Neuronal stem cell (in vitro differentiated cells): ENCODE measurements at regions not wholly inside any gene's neighbourhood (a gene's known extent, or its start where the extent isn't known, plus 50 kb on each side); places are given as distances from the start of the nearest gene placed in this dataset.

Experiments
- DNase-seq: peaks from one replicate; pipeline ENCODE4 v3.0.0-alpha.2; 2013; ENCODE audit warnings: low spot score
- H2AFZ ChIP-seq: one replicate; pipeline ENCODE4 v1.6.1; 2013; ENCODE audit warnings: mild to moderate bottlenecking, low read length, inconsistent platforms
- H2AK5ac ChIP-seq: 2 replicates; pipeline ENCODE4 v1.6.1; 2013; ENCODE audit warnings: low read depth, mild to moderate bottlenecking, inconsistent platforms, low read length, moderate library complexity, mixed read lengths
- H2BK120ac ChIP-seq: 2 replicates; pipeline ENCODE4 v1.6.1; 2013; ENCODE audit warnings: low read depth, mild to moderate bottlenecking, inconsistent platforms, low read length, moderate library complexity, mixed read lengths
- H2BK12ac ChIP-seq: one replicate; pipeline ENCODE4 v1.6.1; 2013; ENCODE audit warnings: low read length, inconsistent platforms
- H2BK15ac ChIP-seq: 2 replicates; pipeline ENCODE4 v1.6.1; 2013; ENCODE audit warnings: mild to moderate bottlenecking, low read length, inconsistent platforms, mixed read lengths
- H2BK5ac ChIP-seq: one replicate; pipeline ENCODE4 v1.6.1; 2013; ENCODE audit warnings: inconsistent platforms, mild to moderate bottlenecking, low read length, moderate library complexity
- H3K14ac ChIP-seq: one replicate; pipeline ENCODE4 v1.6.1; 2013; ENCODE audit warnings: low read length, inconsistent platforms
- H3K18ac ChIP-seq: 2 replicates; pipeline ENCODE4 v1.6.1; 2013; ENCODE audit warnings: low read length, inconsistent platforms
- H3K23ac ChIP-seq: 2 replicates; pipeline ENCODE4 v1.6.1; 2013; ENCODE audit warnings: low read depth, mild to moderate bottlenecking, mixed read lengths, low read length, inconsistent platforms; ENCODE audit not compliant: poor library complexity
- H3K27ac ChIP-seq: replicated peaks from 3 replicates; pipeline ENCODE4 v1.5.1; 2013; ENCODE audit warnings: low read length, inconsistent platforms
- H3K27me3 ChIP-seq, 3 experiments: 2 replicates each; pipeline ENCODE4 v1.6.1; 2013; ENCODE audit warnings: low read length in 3 of 3, mild to moderate bottlenecking in 2 of 3, inconsistent platforms in 1 of 3, low read depth in 1 of 3, mixed read lengths in 1 of 3, moderate library complexity in 1 of 3; ENCODE audit not compliant: control insufficient read depth in 3 of 3, insufficient read depth in 3 of 3
- H3K36me3 ChIP-seq, 2 donors: replicated peaks in 1 of 2; 2 replicates each; pipeline ENCODE4 v1.6.1; 2013; ENCODE audit warnings: low read length in 2 of 2; ENCODE audit not compliant: control insufficient read depth in 2 of 2, insufficient read depth in 2 of 2
- H3K4ac ChIP-seq: 2 replicates; pipeline ENCODE4 v1.6.1; 2013; ENCODE audit warnings: inconsistent platforms, mild to moderate bottlenecking, low read length, moderate library complexity
- H3K4me1 ChIP-seq, 2 donors: 1 replicate in 1 of 2; 2 replicates in 1 of 2; pipeline ENCODE4 v1.6.1; 2013; ENCODE audit warnings: low read length in 2 of 2, low read depth in 1 of 2; ENCODE audit not compliant: control insufficient read depth in 2 of 2, insufficient read depth in 1 of 2
- H3K4me2 ChIP-seq: one replicate; pipeline ENCODE4 v1.6.1; 2013; ENCODE audit warnings: mild to moderate bottlenecking, low read length, inconsistent platforms; ENCODE audit not compliant: insufficient read depth, poor library complexity, severe bottlenecking
- H3K4me3 ChIP-seq, 2 donors: 2 replicates each; pipeline ENCODE4 v1.5.1; 2013; ENCODE audit warnings: low read length in 2 of 2, mild to moderate bottlenecking in 2 of 2, inconsistent platforms in 1 of 2, moderate library complexity in 1 of 2
- H3K79me1 ChIP-seq: one replicate; pipeline ENCODE4 v1.6.1; 2013; ENCODE audit warnings: low read depth, mild to moderate bottlenecking, inconsistent platforms, low read length, moderate library complexity
- H3K9ac ChIP-seq: one replicate; pipeline ENCODE4 v1.6.1; 2013; ENCODE audit warnings: mild to moderate bottlenecking, low read depth, low read length, inconsistent platforms; ENCODE audit not compliant: poor library complexity
- H3K9me3 ChIP-seq, 2 donors: replicated peaks in 1 of 2; 2 replicates each; pipeline versions ENCODE3 to v1.6.1; 2013; ENCODE audit warnings: low read length in 2 of 2, mild to moderate bottlenecking in 2 of 2, inconsistent platforms in 1 of 2, low read depth in 1 of 2, mixed read lengths in 1 of 2, moderate library complexity in 1 of 2; ENCODE audit not compliant: control insufficient read depth in 2 of 2, insufficient read depth in 1 of 2
- H4K8ac ChIP-seq: one replicate; pipeline ENCODE4 v1.6.1; 2013; ENCODE audit warnings: low read depth, mild to moderate bottlenecking, inconsistent platforms, low read length, moderate library complexity
- H4K91ac ChIP-seq: one replicate; pipeline ENCODE4 v1.6.1; 2013; ENCODE audit warnings: low read length, low read depth, mild to moderate bottlenecking, inconsistent platforms; ENCODE audit not compliant: poor library complexity
- WGBS, 2 donors: extraction: QIAGEN DNeasy Blood & Tissue Kit; methylation state at CpG; one replicate each; pipeline ENCODE4 v1.1.7; 2013; ENCODE audit warnings: missing lambda C conversion rate in 2 of 2, mixed read lengths in 1 of 2; ENCODE audit not compliant: insufficient read length in 2 of 2, insufficient replicate concordance in 1 of 2; ENCODE audit errors: extremely low coverage in 2 of 2; 5-methylcytosine and 5-hydroxymethylcytosine counted together

- Histone ChIP-seq H2AFZ (no peak overlapping the region), H3K4me1 (no peaks in the 10 kb centered on the region), H3K27me3 (no peaks in the 10 kb centered on the region), H2BK120ac (no peak overlapping the region), H3K27ac (no peak overlapping the region), H3K9ac (no peak overlapping the region), H2AK5ac (no peak overlapping the region), H4K91ac (no peak overlapping the region), H3K79me1 (peaks cover 2% of the 10 kb centered on the region), H3K23ac (no peak overlapping the region), H3K18ac (no peak overlapping the region), H2BK15ac (no peak overlapping the region), H3K4ac (no peak overlapping the region), H3K9me3 (no peaks in the 10 kb centered on the region), H4K8ac (no peak overlapping the region), H3K14ac (no peak overlapping the region), H3K4me3 (no peak overlapping the region), H2BK12ac (no peak overlapping the region), H2BK5ac (no peak overlapping the region), H3K36me3 (no peaks in the 10 kb centered on the region), H3K4me2 (no peak overlapping the region)
- WGBS, 2 donors, result no CpG with 5 or more reads among the region's 3 CpGs
- no peak for DNase-seq
Measured at GRCh38 chr17:68170246-68170645, 77.6 kb upstream of the AMZ2 start.

- no peaks in the 10 kb centered on the region for H3K36me3 ChIP-seq
- H2BK120ac ChIP-seq, result no peak overlapping the region
- peak overlapping the region; percentile 8 for H2AFZ ChIP-seq
- H3K23ac ChIP-seq, result no peak overlapping the region
- H2BK15ac ChIP-seq, result no peak overlapping the region
- no peak overlapping the region for H3K27ac ChIP-seq
- no peak overlapping the region for H3K9ac ChIP-seq
- peaks cover 0 to 2% of the 10 kb centered on the region in 2 donors for H3K9me3 ChIP-seq
- no peaks in the 10 kb centered on the region for H3K4me1 ChIP-seq
- H2BK12ac ChIP-seq, result no peak overlapping the region
- H3K27me3 ChIP-seq, result no peaks in the 10 kb centered on the region
- peak; percentile 65 for DNase-seq
- no peak overlapping the region for H3K14ac ChIP-seq
- no peak overlapping the region for H2AK5ac ChIP-seq
- WGBS, 2 donors, result no CpG with 5 or more reads among the region's 13 CpGs
- H3K4me2 ChIP-seq, result no peak overlapping the region
- no peak overlapping the region for H2BK5ac ChIP-seq
- no peak overlapping the region for H3K4ac ChIP-seq
- no peak overlapping the region for H4K91ac ChIP-seq
- no peak overlapping the region for H3K18ac ChIP-seq
- peaks cover 2% of the 10 kb centered on the region for H3K79me1 ChIP-seq
- no peak overlapping the region for H4K8ac ChIP-seq
- no peak overlapping the region for H3K4me3 ChIP-seq
Measured at GRCh38 chr17:68172461-68172954, 75.3 kb upstream of the AMZ2 start.

- H2BK15ac ChIP-seq, result no peak overlapping the region
- H3K23ac ChIP-seq, result no peak overlapping the region
- no peak overlapping the region for H3K27ac ChIP-seq
- peaks cover 2% of the 10 kb centered on the region for H3K79me1 ChIP-seq
- H2AFZ ChIP-seq, result no peak overlapping the region
- H3K4me3 ChIP-seq, result no peak overlapping the region
- no peak for DNase-seq
- peaks cover 0 to 2% of the 10 kb centered on the region in 2 donors for H3K9me3 ChIP-seq
- H2BK12ac ChIP-seq, result no peak overlapping the region
- H3K4me2 ChIP-seq, result no peak overlapping the region
- H3K14ac ChIP-seq, result no peak overlapping the region
- no peaks in the 10 kb centered on the region for H3K36me3 ChIP-seq
- no peak overlapping the region for H2BK120ac ChIP-seq
- H3K27me3 ChIP-seq, result no peaks in the 10 kb centered on the region
- H4K8ac ChIP-seq, result no peak overlapping the region
- WGBS, 2 donors, result no CpG with 5 or more reads among the region's 2 CpGs
- no peak overlapping the region for H3K18ac ChIP-seq
- no peaks in the 10 kb centered on the region for H3K4me1 ChIP-seq
- H4K91ac ChIP-seq, result no peak overlapping the region
- no peak overlapping the region for H3K4ac ChIP-seq
- H2BK5ac ChIP-seq, result no peak overlapping the region
- H3K9ac ChIP-seq, result no peak overlapping the region
- H2AK5ac ChIP-seq, result no peak overlapping the region
Measured at GRCh38 chr17:68175416-68175815, 72.4 kb upstream of the AMZ2 start.

- H3K4me2 ChIP-seq, result no peak overlapping the region
- H3K27me3 ChIP-seq, result no peaks in the 10 kb centered on the region
- H4K91ac ChIP-seq, result no peak overlapping the region
- H3K4me3 ChIP-seq, result no peak overlapping the region
- no peak overlapping the region for H3K4ac ChIP-seq
- peak overlapping the region; percentile 7 for H2BK120ac ChIP-seq
- H2BK15ac ChIP-seq, result no peak overlapping the region
- H3K27ac ChIP-seq, result no peak overlapping the region
- H2AK5ac ChIP-seq, result peak overlapping the region; percentile 42
- H3K79me1 ChIP-seq, result peaks cover 2% of the 10 kb centered on the region
- DNase-seq, result no peak
- H2BK12ac ChIP-seq, result no peak overlapping the region
- no CpG with 5 or more reads among the region's 3 CpGs for WGBS, 2 donors
- H2BK5ac ChIP-seq, result no peak overlapping the region
- no peaks in the 10 kb centered on the region for H3K36me3 ChIP-seq
- no peak overlapping the region for H3K9ac ChIP-seq
- H3K14ac ChIP-seq, result no peak overlapping the region
- no peak overlapping the region for H4K8ac ChIP-seq
- H3K9me3 ChIP-seq, result peaks cover 0 to 2% of the 10 kb centered on the region in 2 donors
- no peaks in the 10 kb centered on the region for H3K4me1 ChIP-seq
- H2AFZ ChIP-seq, result no peak overlapping the region
- no peak overlapping the region for H3K18ac ChIP-seq
- H3K23ac ChIP-seq, result peak overlapping the region; percentile 13
Measured at GRCh38 chr17:68175905-68176304, 71.9 kb upstream of the AMZ2 start.
